ENCODE measurements at regions not wholly inside any gene's neighbourhood (a gene's known extent, or its start where the extent isn't known, plus 50 kb on each side); places are given as distances from the start of the nearest gene placed in this dataset.

DNA sequence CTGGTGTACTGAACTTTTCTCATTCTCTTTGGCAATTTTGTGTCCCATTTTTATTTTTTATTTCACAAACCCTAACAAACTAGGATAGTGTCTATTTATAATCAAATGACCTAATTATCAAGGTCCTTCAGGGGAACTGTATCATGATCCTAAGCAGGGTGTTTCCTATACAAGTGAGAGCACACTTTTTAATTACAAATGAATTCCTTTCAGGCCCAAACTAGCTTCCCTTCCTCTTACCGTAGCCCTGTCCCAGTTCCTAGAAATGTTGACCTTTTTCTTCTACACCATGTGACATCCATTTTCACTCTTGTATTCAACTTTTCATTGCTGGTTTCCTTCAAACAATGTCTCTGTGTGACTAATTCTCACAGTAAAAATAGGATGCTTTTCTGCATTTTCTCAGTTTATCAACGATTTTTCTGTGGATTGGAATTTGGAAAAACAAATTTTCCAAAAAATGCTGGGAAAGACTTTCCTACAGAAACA, 411.4 kb downstream of the CCDC91 start:
- DNase-seq (ENCODE audit: low spot score): no peak

DNA sequence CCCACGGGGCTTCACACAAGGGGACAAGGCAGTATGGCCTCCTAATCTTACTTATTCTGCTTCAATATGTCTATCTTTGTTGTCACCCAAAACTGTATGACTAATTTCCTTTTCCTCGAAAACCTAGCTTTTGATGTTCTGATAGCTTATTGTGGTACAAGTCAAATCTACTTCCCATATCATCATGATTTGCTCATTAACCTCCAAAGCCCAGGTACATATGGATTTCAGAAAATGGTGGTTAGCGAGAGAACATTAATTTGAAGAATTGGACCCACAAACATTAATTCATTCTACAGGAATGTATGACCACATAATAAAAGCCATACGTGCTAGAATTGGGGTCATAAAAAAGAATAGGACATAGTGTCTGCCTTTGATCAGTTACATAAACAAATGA, 412.5 kb downstream of the CCDC91 start:
- DNase-seq (ENCODE audit: low spot score): no peak

- no peak for DNase-seq (ENCODE audit: low spot score)
Measured at GRCh38 chr12:28603239-28603638, 413.0 kb downstream of the CCDC91 start.

DNA sequence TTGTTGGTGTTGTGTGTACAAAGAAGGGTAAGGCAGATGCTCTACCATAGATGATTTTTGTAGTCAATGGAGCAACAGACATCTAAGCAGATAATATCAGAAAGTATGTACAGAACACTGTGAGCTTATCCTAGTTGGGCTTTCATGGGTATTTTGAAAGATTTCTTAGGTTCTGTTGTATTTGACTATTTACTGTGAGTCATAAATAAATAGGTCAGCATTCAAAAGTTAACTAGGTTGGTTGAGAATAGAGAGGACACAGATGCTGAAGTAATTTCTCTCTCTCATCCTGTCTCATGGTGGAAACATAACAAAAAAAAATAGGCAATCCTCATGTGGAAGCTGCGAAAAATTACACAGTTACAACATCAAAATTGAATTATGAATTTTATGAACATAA, 413.5 kb downstream of the CCDC91 start:
- no peak for DNase-seq (ENCODE audit: low spot score)

DNA sequence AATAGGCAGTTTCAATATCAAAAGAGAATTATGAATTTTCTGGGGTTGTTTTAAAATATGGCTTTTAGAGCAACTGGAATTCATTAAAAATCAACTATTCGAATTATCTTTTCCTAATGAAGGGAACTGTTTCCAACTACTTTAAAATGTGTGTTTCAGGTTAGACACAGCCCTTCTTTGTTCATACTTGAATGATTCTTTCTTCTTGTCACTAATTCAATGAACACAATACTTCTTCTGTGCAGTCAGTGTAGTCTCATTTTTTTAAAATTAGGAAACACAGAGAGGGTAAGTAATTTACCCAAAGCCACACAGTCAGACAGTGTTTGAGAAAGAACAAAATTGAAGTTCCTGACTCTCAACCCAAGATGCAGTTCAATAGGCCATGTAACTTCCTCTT, 414.0 kb downstream of the CCDC91 start:
- no peak for DNase-seq (ENCODE audit: low spot score)

DNA sequence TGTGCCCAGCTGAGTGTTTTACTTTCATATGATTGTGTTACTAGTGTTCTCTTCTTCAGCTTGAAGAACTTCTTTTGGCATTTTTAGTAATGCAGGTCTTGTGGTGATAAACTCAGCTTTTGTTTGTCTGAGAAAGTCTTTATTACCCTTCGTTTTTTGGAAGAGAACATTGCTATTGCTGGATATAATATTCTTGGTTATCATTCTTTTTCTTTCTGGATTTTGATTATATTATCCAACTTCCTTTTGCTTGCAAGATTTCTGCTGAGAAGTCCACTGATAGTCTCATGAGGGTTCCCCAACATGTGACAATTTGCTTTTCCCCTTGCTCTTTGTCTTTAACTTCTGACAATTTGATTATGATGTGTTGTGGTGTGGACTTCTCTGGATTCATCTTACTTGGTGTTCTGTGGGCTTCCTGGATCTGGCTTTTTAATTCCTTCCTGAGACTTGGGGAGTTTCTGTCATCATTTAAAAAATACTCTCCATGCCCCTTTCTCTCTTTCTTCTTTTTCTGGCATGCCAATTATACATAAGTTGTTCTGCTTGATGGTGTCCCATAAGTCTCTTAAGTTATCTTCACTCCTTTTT, 416.8 kb downstream of the CCDC91 start:
- DNase-seq (ENCODE audit: low spot score): no peak

DNA sequence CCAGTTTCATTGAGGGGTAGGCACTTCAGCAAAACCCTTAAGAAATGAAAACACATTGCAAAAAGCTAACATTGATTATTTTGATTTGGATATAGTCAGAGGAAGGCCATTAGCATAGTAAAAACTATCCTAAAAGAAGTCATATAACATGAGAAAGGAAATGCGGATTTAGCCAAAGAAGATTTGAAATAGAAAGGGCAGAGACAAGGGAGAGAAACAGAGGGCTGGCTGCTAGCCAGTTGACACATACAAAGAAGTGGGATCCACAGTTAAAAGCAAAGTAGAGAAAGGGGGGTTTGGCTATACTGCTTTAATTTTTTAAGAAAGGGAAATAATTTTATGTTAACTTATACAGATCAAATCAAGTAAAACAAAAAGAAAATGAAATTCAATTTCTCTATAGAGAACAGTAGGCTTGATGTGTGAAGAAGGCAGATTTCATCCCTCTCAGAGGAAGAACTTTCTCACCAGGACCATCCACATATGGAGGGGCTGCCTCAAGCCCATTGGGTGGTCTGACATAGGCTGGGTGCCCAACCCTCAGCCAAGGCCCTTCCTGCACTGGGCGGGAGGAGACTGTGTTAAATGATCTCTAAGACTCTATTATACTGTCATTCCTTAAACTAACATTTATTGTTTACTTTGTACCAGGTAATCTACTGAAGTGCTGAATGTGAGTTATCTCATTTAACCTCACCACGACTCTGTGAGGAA, 420.3 kb downstream of the CCDC91 start:
- no peak for DNase-seq (ENCODE audit: low spot score)

DNA sequence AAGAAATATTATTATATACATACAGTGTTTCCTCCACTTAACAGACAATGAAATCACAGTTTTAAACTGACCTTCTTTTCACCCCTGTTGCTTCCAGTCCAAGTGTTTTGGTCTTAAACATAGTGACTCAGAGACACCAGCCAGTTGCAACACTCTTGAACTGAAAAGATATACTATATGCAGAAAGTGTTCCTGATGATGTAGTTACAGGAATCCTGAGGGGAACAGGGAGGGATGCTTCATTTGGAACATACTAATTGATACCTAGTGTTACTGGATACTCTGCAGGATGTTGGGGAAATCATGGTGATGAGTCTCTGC, 420.8 kb downstream of the CCDC91 start:
- DNase-seq (ENCODE audit: low spot score): no peak

DNA sequence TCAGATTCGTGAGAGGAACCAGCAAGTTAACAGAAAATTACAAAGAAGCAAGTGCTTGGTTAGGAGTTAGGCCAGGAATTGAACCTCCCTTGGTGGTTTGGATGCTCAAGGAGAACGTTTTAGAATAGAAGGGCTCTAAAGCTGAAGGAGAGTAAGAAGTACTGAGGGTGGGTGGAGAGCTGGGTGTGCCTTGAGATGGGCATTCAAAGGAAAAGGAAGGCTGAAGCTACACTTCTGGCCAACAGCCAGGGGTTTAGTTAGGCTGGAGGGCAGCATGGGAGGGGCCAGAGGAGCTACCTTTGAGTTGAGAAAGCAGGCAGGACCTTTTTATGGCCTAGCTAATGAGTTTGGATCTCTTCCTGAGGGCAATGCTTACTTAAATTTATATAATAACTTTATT, 421.2 kb downstream of the CCDC91 start:
- no peak for DNase-seq (ENCODE audit: low spot score)

- DNase-seq (ENCODE audit: low spot score): no peak
Measured at GRCh38 chr12:28618171-28618570, 427.9 kb downstream of the CCDC91 start.

DNA sequence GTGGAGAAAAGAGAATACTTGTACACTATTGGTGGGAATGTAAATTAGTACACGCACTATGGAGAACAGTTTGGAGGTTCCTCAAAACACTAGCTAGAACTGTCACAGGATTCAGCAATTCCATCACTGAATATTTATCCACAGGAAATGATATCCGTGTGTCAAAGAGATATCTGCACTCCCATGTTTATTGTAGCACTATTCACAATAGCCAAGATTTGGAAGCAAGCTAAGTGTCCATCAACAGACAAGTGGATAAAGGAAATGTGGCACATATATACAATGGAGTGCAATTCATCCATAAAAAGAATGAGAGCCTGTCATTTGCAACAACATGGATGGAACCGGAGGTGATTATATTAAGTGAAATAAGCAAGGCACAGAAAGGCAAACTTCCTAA, 428.5 kb downstream of the CCDC91 start:
- no peak for DNase-seq (ENCODE audit: low spot score)

DNA sequence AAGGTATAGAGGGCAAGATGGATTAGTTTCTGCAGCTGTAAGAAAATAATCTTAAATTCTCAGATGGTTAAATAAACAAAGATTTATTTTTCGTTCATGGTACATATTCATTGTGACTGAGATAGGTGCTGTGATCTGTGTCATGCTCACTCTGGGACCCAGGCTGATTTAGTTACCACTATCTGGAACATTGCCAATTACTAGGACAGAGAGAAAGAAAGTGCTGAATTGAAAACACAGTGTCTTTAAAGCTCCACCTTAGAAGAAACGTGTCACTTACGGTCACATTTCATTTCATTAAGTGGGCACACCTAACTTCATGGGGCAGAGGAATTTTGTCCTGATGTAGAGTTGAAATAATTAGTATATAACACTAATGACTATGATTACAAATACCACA, 430.0 kb downstream of the CCDC91 start:
- DNase-seq (ENCODE audit: low spot score): no peak

- DNase-seq (ENCODE audit: low spot score): no peak
Measured at GRCh38 chr12:28622406-28622805, 432.1 kb downstream of the CCDC91 start.

DNA sequence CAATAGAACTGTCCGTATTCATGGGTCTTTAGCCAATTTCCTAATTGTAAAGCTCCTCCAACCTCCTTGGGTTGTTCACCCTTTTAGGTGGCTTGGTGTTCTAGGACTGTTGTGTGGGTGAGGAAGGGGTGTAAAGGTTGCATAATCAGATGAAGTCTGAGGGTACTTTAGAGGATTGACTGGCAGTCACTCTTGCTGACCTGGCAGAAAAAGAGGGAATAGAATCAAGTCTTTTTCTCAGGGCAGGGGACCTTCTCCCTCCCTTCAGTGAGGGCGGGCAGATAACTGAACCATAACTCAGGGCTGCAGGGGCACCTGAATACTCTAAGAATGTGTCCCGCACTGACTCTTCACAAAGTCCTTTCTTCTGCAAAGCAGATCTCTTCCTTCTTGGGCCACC, 436.2 kb downstream of the CCDC91 start:
- DNase-seq (ENCODE audit: low spot score): no peak

- no peak for DNase-seq (ENCODE audit: low spot score)
Measured at GRCh38 chr12:28629691-28630090, 439.4 kb downstream of the CCDC91 start.

GRCh38 chr12:28631831-28632230, 441.6 kb downstream of the CCDC91 start:
- DNase-seq (ENCODE audit: low spot score): no peak

GRCh38 chr12:28640519-28640918, 450.3 kb downstream of the CCDC91 start:
- no peak for DNase-seq (ENCODE audit: low spot score)

GRCh38 chr12:28645436-28645835, 455.2 kb downstream of the CCDC91 start:
- no peak for DNase-seq (ENCODE audit: low spot score)

- DNase-seq (ENCODE audit: low spot score): no peak
Measured at GRCh38 chr12:28645891-28646290, 455.6 kb downstream of the CCDC91 start.

DNA sequence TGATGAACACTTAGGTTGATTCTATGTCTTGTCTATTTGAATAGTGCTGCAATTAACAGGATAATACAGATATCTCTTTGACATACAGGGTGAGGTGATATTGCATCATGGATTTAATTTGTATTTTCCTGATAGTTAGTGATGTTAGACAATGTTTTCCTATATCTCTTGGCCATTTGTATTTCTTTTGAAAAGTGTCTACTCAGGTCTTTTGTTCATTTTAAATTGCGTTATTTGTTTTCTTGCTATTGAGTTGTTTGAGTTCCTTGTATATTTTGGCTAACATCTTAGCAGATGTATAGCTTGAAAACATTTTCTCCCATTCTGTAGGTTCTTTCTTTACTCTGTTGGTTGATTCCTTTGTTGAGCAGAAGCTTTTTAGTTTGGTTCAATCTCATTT, 460.6 kb downstream of the CCDC91 start:
- no peak for DNase-seq (ENCODE audit: low spot score)

DNA sequence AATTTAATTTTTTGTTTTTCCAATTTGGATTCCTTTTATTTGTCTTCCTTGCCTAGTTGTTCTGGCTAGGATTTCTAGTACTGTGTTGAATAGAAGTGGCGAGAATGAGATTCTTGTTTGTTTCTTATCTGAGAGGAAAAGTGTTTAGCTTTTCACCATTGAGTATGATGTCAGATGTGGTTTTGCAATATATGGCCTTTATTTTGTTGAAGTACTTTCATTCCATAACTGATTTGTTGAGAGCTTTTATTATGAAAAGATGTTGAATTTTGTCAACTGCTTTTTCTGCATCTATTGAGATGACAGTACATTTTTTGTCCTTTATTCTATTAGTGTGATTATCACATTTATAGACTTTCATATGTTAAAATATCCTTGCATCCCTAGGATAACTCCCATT, 462.0 kb downstream of the CCDC91 start:
- DNase-seq (ENCODE audit: low spot score): no peak

- DNase-seq (ENCODE audit: low spot score): no peak
Measured at GRCh38 chr12:28681980-28682379, 467.1 kb upstream of the FAR2 start.

DNA sequence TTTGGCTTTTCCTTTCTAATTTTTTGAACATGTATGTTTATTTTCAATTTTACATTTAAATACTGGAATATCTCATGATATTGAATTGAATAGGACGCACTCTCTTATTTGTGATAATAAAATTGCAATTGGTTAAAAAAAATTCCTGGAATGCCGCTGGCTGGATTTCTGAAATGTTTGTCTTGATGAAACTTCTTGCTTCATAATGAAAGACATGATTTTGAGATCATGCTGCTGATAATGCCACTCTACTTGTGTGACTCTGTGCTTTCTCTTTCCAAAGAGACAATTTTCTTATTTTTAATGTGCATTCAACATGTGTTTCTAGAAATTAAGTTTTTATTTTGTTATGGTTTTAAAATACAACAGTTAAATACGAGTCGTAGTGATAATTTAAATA, 465.7 kb upstream of the FAR2 start:
- DNase-seq (ENCODE audit: low spot score): no peak
